HG02884 (cell line): ENCODE measurements at regions not wholly inside any gene's neighbourhood (a gene's known extent, or its start where the extent isn't known, plus 50 kb on each side); places are given as distances from the start of the nearest gene placed in this dataset.
"Not testable (repeated sequence)": the region's sequence is repeated elsewhere in the genome, so short reads cannot be mapped to it uniquely, and the experiment has no call there.

Source experiments
- ATAC-seq: cut with Tn5 transposase; IDR thresholded peaks from one replicate; pipeline ENCODE4 v1.9.1; 2021; ENCODE audit warnings: mild to moderate bottlenecking, moderate library complexity; ENCODE audit not compliant: unreplicated experiment

- ATAC-seq = no peak
Measured at GRCh38 chr14:106248321-106249192, 722.2 kb downstream of the TMEM121 start.

- ATAC-seq = not testable (repeated sequence)
Measured at GRCh38 chr14:106253995-106254394, 727.6 kb downstream of the TMEM121 start.

- ATAC-seq = not testable (repeated sequence)
Measured at GRCh38 chr14:106257569-106257994, 731.2 kb downstream of the TMEM121 start.

- no peak for ATAC-seq
Measured at GRCh38 chr14:106268013-106268727, 741.8 kb downstream of the TMEM121 start.

- no peak for ATAC-seq
Measured at GRCh38 chr14:106269029-106269428, 742.6 kb downstream of the TMEM121 start.

- no peak for ATAC-seq
Measured at GRCh38 chr14:106269451-106270204, 743.2 kb downstream of the TMEM121 start.

- ATAC-seq = not testable (repeated sequence)
Measured at GRCh38 chr14:106270476-106271121, 744.2 kb downstream of the TMEM121 start.

- no peak for ATAC-seq
Measured at GRCh38 chr14:106276326-106277267, 750.2 kb downstream of the TMEM121 start.

GRCh38 chr14:106277503-106277902, 751.1 kb downstream of the TMEM121 start:
- no peak for ATAC-seq

GRCh38 chr14:106280876-106281275, 754.5 kb downstream of the TMEM121 start:
- ATAC-seq = no peak

GRCh38 chr14:106286697-106287290, 760.4 kb downstream of the TMEM121 start:
- no peak for ATAC-seq

GRCh38 chr14:106287506-106287905, 761.1 kb downstream of the TMEM121 start:
- ATAC-seq = no peak

- no peak for ATAC-seq
Measured at GRCh38 chr14:106291626-106292025, 765.2 kb downstream of the TMEM121 start.

GRCh38 chr14:106294324-106294723, 767.9 kb downstream of the TMEM121 start:
- ATAC-seq = no peak

GRCh38 chr14:106300951-106301510, 774.6 kb downstream of the TMEM121 start:
- ATAC-seq = not testable (repeated sequence)

GRCh38 chr14:106301609-106302008, 775.2 kb downstream of the TMEM121 start:
- not testable (repeated sequence) for ATAC-seq

- no peak for ATAC-seq
Measured at GRCh38 chr14:106302661-106303060, 776.3 kb downstream of the TMEM121 start.

- no peak for ATAC-seq
Measured at GRCh38 chr14:106304271-106304670, 777.9 kb downstream of the TMEM121 start.

- peak; percentile 74 for ATAC-seq
Measured at GRCh38 chr14:106308839-106309389, 782.5 kb downstream of the TMEM121 start.
